HEK293 (cell line): ENCODE measurements at regions not wholly inside any gene's neighbourhood (a gene's known extent, or its start where the extent isn't known, plus 50 kb on each side); places are given as distances from the start of the nearest gene placed in this dataset.

Source experiments
- CTCF ChIA-PET: fragments of 350-600 bp; formaldehyde crosslinking; extraction: SDS; loops from one replicate; lab custom pipeline; 2021; ENCODE audit warnings: antibody characterized with exemption; lab: Yijun Ruan, JAX
- POLR2A ChIA-PET: fragments of 300-600 bp; formaldehyde crosslinking; extraction: SDS; loops from one replicate; lab custom pipeline; 2020; ENCODE audit warnings: antibody characterized with exemption, inconsistent platforms; lab: Yijun Ruan, JAX
- H3K27ac ChIP-seq: fragments of 200-500 bp; sonication (Bioruptor generic); 2 replicates; pipeline ENCODE4 v1.5.1; 2014; ENCODE audit warnings: low read depth, low read length, control low read depth, inconsistent platforms; ENCODE audit errors: extremely low read depth
- H3K36me3 ChIP-seq, 2 experiments: fragments of 200-500 bp in 1 of 2; sonication (Bioruptor generic) in 1 of 2; 1 replicate in 1 of 2; 2 replicates in 1 of 2; pipeline ENCODE4 v1.5.1; 2014 to 2017; ENCODE audit warnings: inconsistent platforms in 2 of 2, low read length in 2 of 2; ENCODE audit not compliant: control insufficient read depth in 2 of 2, insufficient read depth in 1 of 2
- H3K4me1 ChIP-seq: fragments of 200-500 bp; sonication (Bioruptor generic); 2 replicates; pipeline ENCODE4 v1.5.1; 2014; ENCODE audit warnings: mild to moderate bottlenecking, low read length, inconsistent platforms; ENCODE audit not compliant: control insufficient read depth, insufficient read depth
- H3K4me3 ChIP-seq: 2 replicates; pipeline ENCODE4 v1.5.1; 2011; ENCODE audit warnings: low read depth, mild to moderate bottlenecking, control low read depth, low read length, moderate library complexity
- H3K9me3 ChIP-seq: fragments of 200-500 bp; sonication (Bioruptor generic); 2 replicates; pipeline ENCODE4 v1.5.1; 2014; ENCODE audit warnings: low read depth, low read length, inconsistent platforms; ENCODE audit not compliant: control insufficient read depth, insufficient read depth
- GLIS1 ChIP-seq: fragments of 450-650 bp; formaldehyde crosslinking; IDR thresholded peaks from 2 replicates; pipeline ENCODE4 v1.5.1; 2016; ENCODE audit warnings: missing biosample characterization, missing genetic modification characterization
- GLIS2 ChIP-seq: fragments of 450-650 bp; formaldehyde crosslinking; IDR thresholded peaks from 2 replicates; pipeline ENCODE4 v1.5.1; 2016; ENCODE audit warnings: missing biosample characterization, missing genetic modification characterization
- HOXD13 ChIP-seq: sonication (generic); formaldehyde crosslinking; IDR thresholded peaks from 2 replicates; pipeline ENCODE4 v1.8.0; 2022; ENCODE audit warnings: missing genetic modification reagents, borderline replicate concordance
- KLF10 ChIP-seq: fragments of 450-650 bp; IDR thresholded peaks from 2 replicates; pipeline ENCODE4 v1.5.1; 2018; ENCODE audit warnings: missing biosample characterization, mild to moderate bottlenecking, missing genetic modification characterization
- OVOL3 ChIP-seq: fragments of 450-650 bp; formaldehyde crosslinking; IDR thresholded peaks from 2 replicates; pipeline ENCODE4 v1.5.1; 2016; ENCODE audit warnings: missing biosample characterization, missing genetic modification characterization
- PRDM1 ChIP-seq: fragments of 450-650 bp; formaldehyde crosslinking; IDR thresholded peaks from 2 replicates; pipeline ENCODE4; 2016; ENCODE audit warnings: missing biosample characterization, missing genetic modification characterization
- RBAK ChIP-seq: fragments of 450-650 bp; formaldehyde crosslinking; IDR thresholded peaks from 2 replicates; pipeline ENCODE4 v1.5.1; 2016; ENCODE audit warnings: missing biosample characterization, missing genetic modification characterization
- REPIN1 ChIP-seq: fragments of 450-650 bp; formaldehyde crosslinking; IDR thresholded peaks from 2 replicates; pipeline ENCODE4 v1.5.1; 2017; ENCODE audit warnings: missing biosample characterization, missing genetic modification characterization, low read depth
- ZBTB8A ChIP-seq: fragments of 450-650 bp; formaldehyde crosslinking; IDR thresholded peaks from 2 replicates; pipeline ENCODE4 v1.5.1; 2016; ENCODE audit warnings: missing biosample characterization, missing genetic modification characterization
- ZEB2 ChIP-seq: fragments of 450-650 bp; formaldehyde crosslinking; IDR thresholded peaks from 2 replicates; pipeline ENCODE4 v1.5.1; 2016; ENCODE audit warnings: missing biosample characterization, missing genetic modification characterization
- ZNF10 ChIP-seq: fragments of 450-650 bp; formaldehyde crosslinking; IDR thresholded peaks from 2 replicates; pipeline ENCODE4 v1.5.1; 2017; ENCODE audit warnings: missing biosample characterization, missing genetic modification characterization
- ZNF16 ChIP-seq: fragments of 450-650 bp; formaldehyde crosslinking; IDR thresholded peaks from 2 replicates; pipeline ENCODE4 v1.5.1; 2016; ENCODE audit warnings: low read depth, missing biosample characterization, missing genetic modification characterization
- ZNF169 ChIP-seq: fragments of 450-650 bp; formaldehyde crosslinking; IDR thresholded peaks from 2 replicates; pipeline ENCODE4 v1.5.1; 2016; ENCODE audit warnings: missing biosample characterization, missing genetic modification characterization
- ZNF184 ChIP-seq: fragments of 450-650 bp; IDR thresholded peaks from 2 replicates; pipeline ENCODE4 v1.5.1; 2018; ENCODE audit warnings: missing biosample characterization, mild to moderate bottlenecking, missing genetic modification characterization
- ZNF292 ChIP-seq: fragments of 450-650 bp; formaldehyde crosslinking; IDR thresholded peaks from 2 replicates; pipeline ENCODE4 v1.5.1; 2016; ENCODE audit warnings: low read depth, missing biosample characterization, missing genetic modification characterization, borderline replicate concordance
- ZNF416 ChIP-seq: fragments of 450-650 bp; formaldehyde crosslinking; IDR thresholded peaks from 2 replicates; pipeline ENCODE4 v1.5.1; 2016; ENCODE audit warnings: missing biosample characterization, missing genetic modification characterization
- ZNF514 ChIP-seq: fragments of 450-650 bp; formaldehyde crosslinking; IDR thresholded peaks from 2 replicates; pipeline ENCODE4 v1.5.1; 2016; ENCODE audit warnings: missing biosample characterization, missing genetic modification characterization
- ZNF558 ChIP-seq: fragments of 450-650 bp; formaldehyde crosslinking; IDR thresholded peaks from 2 replicates; pipeline ENCODE4 v1.5.1; 2016; ENCODE audit warnings: missing biosample characterization, missing genetic modification characterization
- ZNF560 ChIP-seq: fragments of 450-650 bp; formaldehyde crosslinking; IDR thresholded peaks from 2 replicates; pipeline ENCODE4 v1.5.1; 2017; ENCODE audit warnings: missing biosample characterization, missing genetic modification characterization, borderline replicate concordance
- ZNF623 ChIP-seq: fragments of 450-650 bp; formaldehyde crosslinking; IDR thresholded peaks from 2 replicates; pipeline ENCODE4 v1.5.1; 2016; ENCODE audit warnings: missing biosample characterization, missing genetic modification characterization
- ZNF626 ChIP-seq: fragments of 450-650 bp; sonication (Bioruptor Pico); formaldehyde crosslinking; IDR thresholded peaks from 2 replicates; pipeline ENCODE4 v1.5.1; 2018; ENCODE audit warnings: missing biosample characterization, missing genetic modification characterization, inconsistent platforms
- ZNF776 ChIP-seq: fragments of 450-650 bp; formaldehyde crosslinking; IDR thresholded peaks from 2 replicates; pipeline ENCODE4 v1.5.0; 2017; ENCODE audit warnings: missing biosample characterization, missing genetic modification characterization, borderline replicate concordance
- ZNF830 ChIP-seq: fragments of 450-650 bp; IDR thresholded peaks from 2 replicates; pipeline ENCODE4 v1.5.0; 2018; ENCODE audit warnings: missing biosample characterization, missing genetic modification characterization, low read depth, mild to moderate bottlenecking, moderate library complexity
- TF ChIP-seq, protein P1 (sequence below): fragments of 450-650 bp; formaldehyde crosslinking; IDR thresholded peaks from 2 replicates; pipeline ENCODE4 v1.5.1; 2016; ENCODE audit warnings: missing biosample characterization, missing genetic modification characterization
- TF ChIP-seq, protein P2 (sequence below): fragments of 450-650 bp; formaldehyde crosslinking; IDR thresholded peaks from 2 replicates; pipeline ENCODE4 v1.5.1; 2017; ENCODE audit warnings: missing biosample characterization, mild to moderate bottlenecking, missing genetic modification characterization, moderate library complexity
- TF ChIP-seq, protein P3 (sequence below): fragments of 450-650 bp; formaldehyde crosslinking; IDR thresholded peaks from 2 replicates; pipeline ENCODE4 v1.5.1; 2016; ENCODE audit warnings: missing biosample characterization, missing genetic modification characterization, borderline replicate concordance
- TF ChIP-seq, protein P4 (sequence below): fragments of 450-650 bp; formaldehyde crosslinking; IDR thresholded peaks from 2 replicates; pipeline ENCODE4 v1.5.1; 2016; ENCODE audit warnings: missing biosample characterization, missing genetic modification characterization
- TF ChIP-seq, protein P5 (sequence below): fragments of 450-650 bp; formaldehyde crosslinking; IDR thresholded peaks from 2 replicates; pipeline ENCODE4 v1.5.1; 2016; ENCODE audit warnings: missing biosample characterization, missing genetic modification characterization

DNA sequence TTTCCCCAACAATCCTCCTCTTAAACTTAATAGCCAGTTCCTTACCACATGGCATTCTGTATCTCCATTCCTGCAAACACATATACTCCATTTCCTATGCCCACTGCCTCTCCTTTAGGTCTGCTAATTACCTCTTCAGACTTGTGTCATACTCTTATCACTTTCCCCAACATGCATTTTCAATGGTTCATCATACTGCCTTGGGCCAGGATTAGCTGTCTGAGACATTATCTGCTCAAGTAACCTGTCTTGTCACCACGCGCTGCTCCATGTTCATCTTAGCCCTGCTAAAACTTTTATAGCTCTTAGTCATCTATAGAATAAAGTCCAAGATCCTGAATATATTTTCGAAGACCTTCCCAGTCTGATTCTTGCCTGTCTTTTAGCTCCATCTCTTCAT is 224.1 kb upstream of the GK2 start (continued):
- no peak for TF ChIP-seq KLF10 (tag by site-specific recombination)
- no peak for TF ChIP-seq ZNF416 (tag by site-specific recombination)
- no peak for TF ChIP-seq ZNF623

DNA sequence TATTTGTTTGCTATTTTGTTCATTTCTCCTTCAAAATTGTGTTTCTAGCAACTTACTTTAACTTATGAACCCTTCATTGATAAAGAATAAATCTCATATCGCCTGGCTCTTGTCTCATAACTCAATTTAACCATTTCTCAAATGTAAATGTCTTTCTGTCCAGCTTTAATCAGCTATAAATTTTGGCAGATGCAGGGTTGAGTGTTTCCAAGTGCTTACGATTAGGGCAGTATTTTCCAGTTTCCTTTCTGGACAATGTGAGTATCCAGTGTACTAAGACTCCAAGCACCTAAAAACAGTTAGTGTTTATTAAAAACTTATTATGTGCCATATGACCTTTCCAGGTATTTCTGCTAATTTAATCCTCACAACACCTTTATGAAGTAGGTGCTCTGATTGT is 218.6 kb upstream of the GK2 start:
- Histone ChIP-seq H3K4me1 (no peaks in the 10 kb centered on the region), H3K36me3 (no peaks in the 10 kb centered on the region)
- POLR2A ChIA-PET = no interaction called here
- TF ChIP-seq, protein P1, sequence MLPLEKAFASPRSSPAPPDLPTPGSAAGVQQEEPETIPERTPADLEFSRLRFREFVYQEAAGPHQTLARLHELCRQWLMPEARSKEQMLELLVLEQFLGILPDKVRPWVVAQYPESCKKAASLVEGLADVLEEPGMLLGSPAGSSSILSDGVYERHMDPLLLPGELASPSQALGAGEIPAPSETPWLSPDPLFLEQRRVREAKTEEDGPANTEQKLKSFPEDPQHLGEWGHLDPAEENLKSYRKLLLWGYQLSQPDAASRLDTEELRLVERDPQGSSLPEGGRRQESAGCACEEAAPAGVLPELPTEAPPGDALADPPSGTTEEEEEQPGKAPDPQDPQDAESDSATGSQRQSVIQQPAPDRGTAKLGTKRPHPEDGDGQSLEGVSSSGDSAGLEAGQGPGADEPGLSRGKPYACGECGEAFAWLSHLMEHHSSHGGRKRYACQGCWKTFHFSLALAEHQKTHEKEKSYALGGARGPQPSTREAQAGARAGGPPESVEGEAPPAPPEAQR (tag by site-specific recombination) = no peak
- TF ChIP-seq ZNF169 (no peak), ZNF776 (tag by site-specific recombination) (no peak), ZEB2 (tag by site-specific recombination) (no peak), ZBTB8A (tag by site-specific recombination) (no peak), ZNF16 (tag by site-specific recombination) (no peak), ZNF558 (no peak), PRDM1 (no peak), REPIN1 (tag by site-specific recombination) (no peak), OVOL3 (tag by site-specific recombination) (no peak), ZNF626 (tag by site-specific recombination) (no peak)
- TF ChIP-seq, protein P2, sequence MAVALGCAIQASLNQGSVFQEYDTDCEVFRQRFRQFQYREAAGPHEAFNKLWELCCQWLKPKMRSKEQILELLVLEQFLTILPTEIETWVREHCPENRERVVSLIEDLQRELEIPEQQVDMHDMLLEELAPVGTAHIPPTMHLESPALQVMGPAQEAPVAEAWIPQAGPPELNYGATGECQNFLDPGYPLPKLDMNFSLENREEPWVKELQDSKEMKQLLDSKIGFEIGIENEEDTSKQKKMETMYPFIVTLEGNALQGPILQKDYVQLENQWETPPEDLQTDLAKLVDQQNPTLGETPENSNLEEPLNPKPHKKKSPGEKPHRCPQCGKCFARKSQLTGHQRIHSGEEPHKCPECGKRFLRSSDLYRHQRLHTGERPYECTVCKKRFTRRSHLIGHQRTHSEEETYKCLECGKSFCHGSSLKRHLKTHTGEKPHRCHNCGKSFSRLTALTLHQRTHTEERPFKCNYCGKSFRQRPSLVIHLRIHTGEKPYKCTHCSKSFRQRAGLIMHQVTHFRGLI (tag by site-specific recombination) = no peak
- TF ChIP-seq, protein P3, sequence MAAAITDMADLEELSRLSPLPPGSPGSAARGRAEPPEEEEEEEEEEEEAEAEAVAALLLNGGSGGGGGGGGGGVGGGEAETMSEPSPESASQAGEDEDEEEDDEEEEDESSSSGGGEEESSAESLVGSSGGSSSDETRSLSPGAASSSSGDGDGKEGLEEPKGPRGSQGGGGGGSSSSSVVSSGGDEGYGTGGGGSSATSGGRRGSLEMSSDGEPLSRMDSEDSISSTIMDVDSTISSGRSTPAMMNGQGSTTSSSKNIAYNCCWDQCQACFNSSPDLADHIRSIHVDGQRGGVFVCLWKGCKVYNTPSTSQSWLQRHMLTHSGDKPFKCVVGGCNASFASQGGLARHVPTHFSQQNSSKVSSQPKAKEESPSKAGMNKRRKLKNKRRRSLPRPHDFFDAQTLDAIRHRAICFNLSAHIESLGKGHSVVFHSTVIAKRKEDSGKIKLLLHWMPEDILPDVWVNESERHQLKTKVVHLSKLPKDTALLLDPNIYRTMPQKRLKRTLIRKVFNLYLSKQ = no peak
- TF ChIP-seq, protein P4, sequence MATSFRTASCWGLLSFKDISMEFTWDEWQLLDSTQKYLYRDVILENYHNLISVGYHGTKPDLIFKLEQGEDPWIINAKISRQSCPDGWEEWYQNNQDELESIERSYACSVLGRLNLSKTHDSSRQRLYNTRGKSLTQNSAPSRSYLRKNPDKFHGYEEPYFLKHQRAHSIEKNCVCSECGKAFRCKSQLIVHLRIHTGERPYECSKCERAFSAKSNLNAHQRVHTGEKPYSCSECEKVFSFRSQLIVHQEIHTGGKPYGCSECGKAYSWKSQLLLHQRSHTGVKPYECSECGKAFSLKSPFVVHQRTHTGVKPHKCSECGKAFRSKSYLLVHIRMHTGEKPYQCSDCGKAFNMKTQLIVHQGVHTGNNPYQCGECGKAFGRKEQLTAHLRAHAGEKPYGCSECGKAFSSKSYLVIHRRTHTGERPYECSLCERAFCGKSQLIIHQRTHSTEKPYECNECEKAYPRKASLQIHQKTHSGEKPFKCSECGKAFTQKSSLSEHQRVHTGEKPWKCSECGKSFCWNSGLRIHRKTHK (tag by site-specific recombination) = no peak
- TF ChIP-seq, all 188 proteins: peak for 0
- Histone ChIP-seq H3K9me3 (no peaks in the 10 kb centered on the region), H3K4me3 (no peak overlapping the region), H3K27ac (no peak overlapping the region)
- CTCF ChIA-PET = interaction anchor here (0.6 kb wide), 1 partner anchor 95 kb away, joined by 4 read pairs; no protein-coding TSS in a partner anchor

DNA sequence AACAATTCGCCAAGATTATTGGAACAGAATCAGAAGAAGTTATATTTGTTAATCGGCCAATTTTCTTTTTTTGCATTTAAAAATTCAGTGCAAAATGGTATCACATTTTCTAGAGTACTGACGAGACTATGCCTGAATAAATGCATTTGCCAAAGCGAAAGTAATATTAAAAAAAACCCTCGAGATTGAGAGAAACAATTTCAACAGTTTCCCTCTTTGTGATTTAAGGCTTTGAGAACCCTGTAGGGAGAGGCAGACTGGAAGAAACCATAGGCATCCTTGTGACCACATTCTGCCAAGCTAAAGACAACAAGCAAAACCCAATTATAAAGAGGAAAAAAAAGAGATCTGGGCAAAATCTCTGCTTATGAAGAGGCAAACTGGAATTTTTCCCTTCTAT is 218.1 kb upstream of the GK2 start:
- H3K27ac ChIP-seq = no peak overlapping the region
- TF ChIP-seq ZNF292 (tag by site-specific recombination) (no peak), ZNF184 (tag by site-specific recombination) (no peak), GLIS1 (no peak), GLIS2 (tag by site-specific recombination) (no peak), ZNF10 (tag by site-specific recombination) (no peak), ZNF830 (tag by site-specific recombination) (no peak), ZNF514 (tag by site-specific recombination) (no peak), ZNF560 (tag by site-specific recombination) (no peak), HOXD13 (CRISPR knock-in tag) (no peak), RBAK (no peak)
- TF ChIP-seq, protein P5, sequence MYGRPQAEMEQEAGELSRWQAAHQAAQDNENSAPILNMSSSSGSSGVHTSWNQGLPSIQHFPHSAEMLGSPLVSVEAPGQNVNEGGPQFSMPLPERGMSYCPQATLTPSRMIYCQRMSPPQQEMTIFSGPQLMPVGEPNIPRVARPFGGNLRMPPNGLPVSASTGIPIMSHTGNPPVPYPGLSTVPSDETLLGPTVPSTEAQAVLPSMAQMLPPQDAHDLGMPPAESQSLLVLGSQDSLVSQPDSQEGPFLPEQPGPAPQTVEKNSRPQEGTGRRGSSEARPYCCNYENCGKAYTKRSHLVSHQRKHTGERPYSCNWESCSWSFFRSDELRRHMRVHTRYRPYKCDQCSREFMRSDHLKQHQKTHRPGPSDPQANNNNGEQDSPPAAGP = no peak

More for the DNA sequence above, 218.1 kb upstream of the GK2 start:
- Histone ChIP-seq H3K9me3 (no peaks in the 10 kb centered on the region), H3K36me3 (no peaks in the 10 kb centered on the region), H3K4me1 (no peaks in the 10 kb centered on the region), H3K4me3 (no peak overlapping the region)
- POLR2A ChIA-PET = no interaction called here
- CTCF ChIA-PET = no interaction called here
